Cardiac fibroblast (primary cell): ENCODE measurements at regions not wholly inside any gene's neighbourhood (a gene's known extent, or its start where the extent isn't known, plus 50 kb on each side); places are given as distances from the start of the nearest gene placed in this dataset.

Experiments used
- DNase-seq, 2 donors: peaks; one replicate each; pipeline versions ENCODE4 v3.0.0 to v3.0.0-alpha.2; 2010; ENCODE audit warnings: low read depth in 2 of 2
- H3K4me3 ChIP-seq, 2 donors: replicated peaks in 1 of 2; 1 replicate in 1 of 2; 2 replicates in 1 of 2; pipeline ENCODE4 v1.5.1; 2011; ENCODE audit warnings: low read depth in 2 of 2, low read length in 2 of 2, mild to moderate bottlenecking in 2 of 2, moderate library complexity in 1 of 2
- TF ChIP-seq, protein P1 (sequence below): IDR thresholded peaks from one replicate; pipeline ENCODE4 v1.5.1; 2011; ENCODE audit warnings: low read depth, mild to moderate bottlenecking, low read length, inconsistent platforms

DNA sequence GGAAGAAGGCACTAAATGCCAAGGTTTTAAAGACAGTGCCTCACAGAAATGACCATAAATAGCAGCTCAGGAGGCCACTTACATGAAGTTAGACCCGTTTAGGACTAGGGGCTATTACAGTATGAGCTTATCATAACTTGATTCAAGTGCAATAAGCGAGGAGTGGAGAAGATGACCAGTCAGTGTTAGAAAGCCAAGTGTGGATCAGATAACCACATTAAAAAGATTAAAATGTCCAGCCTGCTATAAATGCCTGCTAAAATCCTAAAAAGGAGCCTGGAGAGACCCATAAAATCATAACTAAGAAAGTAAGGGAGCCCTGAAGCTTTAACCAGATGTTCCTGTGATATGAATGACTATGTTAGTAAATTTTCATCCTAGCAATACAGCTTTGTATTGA is 117.5 kb upstream of the ZNF521 start:
- no peak for DNase-seq
- no peak overlapping the region for H3K4me3 ChIP-seq
- TF ChIP-seq, protein P1, sequence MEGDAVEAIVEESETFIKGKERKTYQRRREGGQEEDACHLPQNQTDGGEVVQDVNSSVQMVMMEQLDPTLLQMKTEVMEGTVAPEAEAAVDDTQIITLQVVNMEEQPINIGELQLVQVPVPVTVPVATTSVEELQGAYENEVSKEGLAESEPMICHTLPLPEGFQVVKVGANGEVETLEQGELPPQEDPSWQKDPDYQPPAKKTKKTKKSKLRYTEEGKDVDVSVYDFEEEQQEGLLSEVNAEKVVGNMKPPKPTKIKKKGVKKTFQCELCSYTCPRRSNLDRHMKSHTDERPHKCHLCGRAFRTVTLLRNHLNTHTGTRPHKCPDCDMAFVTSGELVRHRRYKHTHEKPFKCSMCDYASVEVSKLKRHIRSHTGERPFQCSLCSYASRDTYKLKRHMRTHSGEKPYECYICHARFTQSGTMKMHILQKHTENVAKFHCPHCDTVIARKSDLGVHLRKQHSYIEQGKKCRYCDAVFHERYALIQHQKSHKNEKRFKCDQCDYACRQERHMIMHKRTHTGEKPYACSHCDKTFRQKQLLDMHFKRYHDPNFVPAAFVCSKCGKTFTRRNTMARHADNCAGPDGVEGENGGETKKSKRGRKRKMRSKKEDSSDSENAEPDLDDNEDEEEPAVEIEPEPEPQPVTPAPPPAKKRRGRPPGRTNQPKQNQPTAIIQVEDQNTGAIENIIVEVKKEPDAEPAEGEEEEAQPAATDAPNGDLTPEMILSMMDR: no peak

DNA sequence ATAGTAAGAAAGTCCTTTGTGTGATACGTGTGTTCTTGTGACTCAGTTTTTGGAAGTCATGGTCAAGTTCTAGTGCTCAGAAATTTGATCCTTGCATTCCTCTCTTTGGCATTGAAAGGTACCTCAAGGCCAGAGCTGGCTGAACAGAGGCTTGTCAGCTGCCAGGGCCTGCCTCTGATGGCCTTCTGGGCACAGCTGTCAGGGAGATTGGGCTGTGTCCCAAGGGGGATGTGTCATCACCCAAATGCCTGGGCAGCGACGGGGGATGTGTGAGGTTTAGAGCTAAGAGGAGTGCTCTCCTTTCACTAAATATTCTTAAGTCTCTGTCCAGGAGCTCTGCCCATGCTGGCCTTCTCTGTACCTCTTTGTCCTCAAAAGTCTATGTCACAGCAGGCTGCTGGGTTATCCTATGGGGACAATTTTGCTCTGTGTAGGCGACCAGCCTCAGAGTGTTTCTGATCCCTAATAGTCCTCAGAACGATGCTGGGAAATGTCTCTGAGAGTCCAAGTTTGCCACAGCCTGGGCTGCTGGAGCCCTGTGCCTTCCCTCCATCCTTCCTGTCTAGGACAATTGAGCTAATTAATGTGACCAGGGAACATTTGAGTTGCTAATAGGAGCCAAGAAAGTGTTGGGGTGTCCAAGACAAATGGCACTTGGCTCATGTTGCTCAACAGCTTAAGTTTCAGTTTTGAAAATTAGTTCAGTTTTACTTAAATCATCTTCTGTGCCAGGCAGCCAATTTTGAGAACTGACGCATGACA is 115.4 kb upstream of the ZNF521 start:
- no peak for DNase-seq
- H3K4me3 ChIP-seq: no peak overlapping the region
- TF ChIP-seq, protein P1: no peak

DNA sequence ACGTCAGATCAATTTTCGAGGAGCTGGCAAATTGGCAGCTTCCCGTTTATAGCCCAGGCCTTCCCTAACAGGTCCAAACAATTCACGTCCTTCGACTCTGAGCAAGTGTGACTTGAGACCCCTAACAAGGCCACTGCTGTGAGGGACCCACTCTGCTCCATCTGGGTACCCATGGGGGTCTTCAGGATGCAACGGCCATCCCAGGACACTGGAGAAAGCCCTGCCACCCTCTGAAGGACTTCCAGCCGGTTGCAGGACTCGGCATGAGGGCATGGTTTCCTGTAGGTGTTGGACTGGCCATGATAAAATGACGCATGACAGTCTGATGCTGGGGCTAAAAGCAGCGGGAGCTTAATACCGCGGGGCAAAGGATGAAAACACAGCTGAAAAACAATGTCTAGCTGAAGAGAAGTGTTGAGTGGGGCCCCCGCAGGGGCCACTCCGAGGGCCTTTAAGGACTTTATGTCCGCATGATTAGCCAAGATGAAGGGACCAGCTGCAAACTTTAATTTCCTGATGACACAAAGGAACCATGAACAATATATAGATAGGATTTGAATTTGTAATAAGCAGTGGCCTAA is 113.3 kb upstream of the ZNF521 start:
- TF ChIP-seq, protein P1: no peak
- H3K4me3 ChIP-seq: no peak overlapping the region
- no peak for DNase-seq

DNA sequence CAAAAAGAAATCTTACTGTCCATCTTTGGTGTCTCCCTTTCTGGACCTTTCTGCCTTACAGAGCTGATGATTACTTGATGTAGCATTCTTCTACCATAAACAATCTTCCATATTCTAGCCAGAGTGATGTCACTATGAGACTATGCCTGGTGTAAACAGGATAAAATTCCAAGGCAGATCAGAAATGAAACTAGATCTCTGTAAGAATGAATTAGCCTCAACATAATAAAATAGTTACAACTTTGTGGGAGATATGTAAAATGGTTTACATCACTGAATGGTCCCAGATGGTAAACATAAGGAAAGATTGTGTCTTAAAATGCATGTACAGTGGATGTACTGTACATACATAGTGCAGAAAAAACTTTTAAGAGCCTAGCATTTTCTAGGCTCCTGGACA is 112.3 kb upstream of the ZNF521 start:
- H3K4me3 ChIP-seq: no peak overlapping the region
- DNase-seq: no peak
- TF ChIP-seq, protein P1: no peak

DNA sequence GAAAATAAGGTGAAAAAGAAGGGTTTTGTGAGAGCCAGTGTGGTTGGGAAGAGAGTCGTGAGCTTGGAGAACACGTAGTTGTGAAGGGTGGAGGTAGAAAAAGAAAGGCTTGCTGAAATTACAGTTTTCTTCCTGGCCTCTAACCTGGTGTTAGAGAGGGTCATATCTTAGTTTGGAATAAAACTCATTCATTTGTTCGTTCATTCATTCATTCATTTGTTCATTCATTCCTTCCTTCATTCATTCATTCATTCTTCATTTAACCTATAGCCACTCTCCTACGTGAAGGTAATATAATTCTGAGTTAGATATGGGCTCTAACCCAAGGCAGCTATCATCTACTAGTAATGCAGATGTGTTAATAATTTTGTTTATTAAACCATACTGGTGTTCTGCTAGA is 111.8 kb upstream of the ZNF521 start:
- TF ChIP-seq, protein P1: no peak
- DNase-seq: no peak
- no peak overlapping the region for H3K4me3 ChIP-seq

DNA sequence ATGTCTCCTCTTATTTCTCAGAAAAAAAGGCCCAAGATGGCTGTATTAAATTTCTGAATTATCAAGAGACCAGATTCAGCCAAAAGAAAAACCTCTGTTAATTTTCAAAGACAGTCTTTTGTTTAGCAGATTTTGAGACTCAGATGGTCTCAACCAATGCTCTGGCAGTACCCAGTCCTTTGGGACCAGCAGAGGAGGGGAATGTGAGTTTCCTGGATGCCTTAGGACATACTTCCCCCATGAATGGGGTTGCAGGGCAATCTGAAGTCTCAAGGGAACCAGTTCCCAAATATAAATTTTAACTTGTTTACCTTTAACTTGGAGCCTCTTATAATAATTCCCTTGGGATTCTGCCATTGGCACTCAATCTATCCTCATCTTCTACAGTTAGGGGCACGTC is 107.8 kb upstream of the ZNF521 start:
- no peak for DNase-seq
- TF ChIP-seq, protein P1: no peak

DNA sequence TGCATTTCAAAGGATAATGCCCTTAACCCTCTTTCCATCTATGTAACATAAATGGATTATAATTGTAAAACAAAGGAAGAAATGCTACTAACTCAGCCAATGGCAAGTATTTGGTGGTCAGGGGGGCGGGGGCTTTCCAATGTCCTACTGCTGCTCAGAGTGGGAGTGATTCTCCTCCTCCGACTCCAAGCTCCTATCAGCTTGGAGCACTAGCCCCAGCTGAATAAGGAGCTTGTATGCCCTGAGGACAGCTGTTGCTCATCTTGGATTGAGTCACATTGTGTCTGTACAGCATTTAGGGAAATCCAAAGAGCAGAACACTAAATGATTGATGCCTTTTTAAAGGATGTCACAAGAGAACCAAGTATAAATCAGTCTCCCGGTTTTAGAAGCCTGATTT is 105.6 kb upstream of the ZNF521 start:
- H3K4me3 ChIP-seq: no peak overlapping the region
- no peak for DNase-seq
- TF ChIP-seq, protein P1: no peak

More for the DNA sequence above, 107.8 kb upstream of the ZNF521 start:
- no peak overlapping the region for H3K4me3 ChIP-seq
